Endodermal cell (in vitro differentiated cells): ENCODE measurements at regions not wholly inside any gene's neighbourhood (a gene's known extent, or its start where the extent isn't known, plus 50 kb on each side); places are given as distances from the start of the nearest gene placed in this dataset.

Source experiments
- DNase-seq: peaks from one replicate; pipeline ENCODE4 v3.0.0-alpha.2; 2017
- H3K27ac ChIP-seq: 2 replicates; pipeline ENCODE4 v1.5.1; 2013; ENCODE audit warnings: mild to moderate bottlenecking, low read depth, low read length, moderate library complexity
- H3K27me3 ChIP-seq: 2 replicates; pipeline ENCODE4 v1.6.1; 2013; ENCODE audit warnings: mild to moderate bottlenecking, low read length, moderate library complexity; ENCODE audit not compliant: insufficient read depth, control insufficient read depth, poor library complexity, severe bottlenecking
- H3K36me3 ChIP-seq: 2 replicates; pipeline ENCODE4 v1.7.0; 2013; ENCODE audit warnings: mild to moderate bottlenecking, low read length, moderate library complexity; ENCODE audit not compliant: control insufficient read depth, insufficient read depth
- H3K4me1 ChIP-seq: one replicate; pipeline ENCODE4 v1.7.0; 2013; ENCODE audit warnings: low read length; ENCODE audit not compliant: control insufficient read depth, insufficient read depth
- H3K4me3 ChIP-seq: 2 replicates; pipeline ENCODE4 v1.5.1; 2013; ENCODE audit warnings: mild to moderate bottlenecking, low read length, moderate library complexity
- H3K9ac ChIP-seq: 2 replicates; pipeline ENCODE4 v1.6.1; 2013; ENCODE audit warnings: mild to moderate bottlenecking, low read length, moderate library complexity; ENCODE audit not compliant: poor library complexity, severe bottlenecking; ENCODE audit errors: extremely low read depth
- H3K9me3 ChIP-seq: 2 replicates; pipeline ENCODE4 v1.6.1; 2013; ENCODE audit warnings: mild to moderate bottlenecking, low read length, moderate library complexity; ENCODE audit not compliant: control insufficient read depth
- H3K27ac Mint-ChIP-seq: 2 replicates; pipeline ENCODE4 v1.8.0; 2020; ENCODE audit warnings: mixed read lengths
- H3K27me3 Mint-ChIP-seq: 2 replicates; pipeline ENCODE4 v1.8.0; 2021; ENCODE audit warnings: mild to moderate bottlenecking, mixed read lengths; ENCODE audit not compliant: insufficient read depth
- H3K36me3 Mint-ChIP-seq: 2 replicates; pipeline ENCODE4 v1.8.0; 2020; ENCODE audit warnings: low read depth, mixed read lengths
- H3K4me1 Mint-ChIP-seq: 2 replicates; pipeline ENCODE4 v1.8.0; 2020; ENCODE audit warnings: mixed read lengths
- H3K4me3 Mint-ChIP-seq: 2 replicates; pipeline ENCODE4 v1.8.0; 2020; ENCODE audit warnings: mild to moderate bottlenecking, moderate library complexity, mixed read lengths
- H3K9me3 Mint-ChIP-seq: 2 replicates; pipeline ENCODE4 v1.8.0; 2020; ENCODE audit warnings: mild to moderate bottlenecking, mixed read lengths
- CTCF ChIP-seq: fragments of 200-600 bp; sonication (generic); conservative IDR thresholded peaks from 2 replicates; pipeline ENCODE4 v1.5.0; 2021; ENCODE audit warnings: antibody characterized with exemption, mild to moderate bottlenecking
- WGBS, 2 experiments: methylation state at CpG; one replicate each; pipeline versions ENCODE4 v1.1.5 to v1.1.7; 2013; ENCODE audit warnings: missing lambda C conversion rate in 2 of 2, mixed read lengths in 1 of 2; ENCODE audit not compliant: insufficient coverage in 1 of 2, insufficient read length in 1 of 2; 5-methylcytosine and 5-hydroxymethylcytosine counted together

DNA sequence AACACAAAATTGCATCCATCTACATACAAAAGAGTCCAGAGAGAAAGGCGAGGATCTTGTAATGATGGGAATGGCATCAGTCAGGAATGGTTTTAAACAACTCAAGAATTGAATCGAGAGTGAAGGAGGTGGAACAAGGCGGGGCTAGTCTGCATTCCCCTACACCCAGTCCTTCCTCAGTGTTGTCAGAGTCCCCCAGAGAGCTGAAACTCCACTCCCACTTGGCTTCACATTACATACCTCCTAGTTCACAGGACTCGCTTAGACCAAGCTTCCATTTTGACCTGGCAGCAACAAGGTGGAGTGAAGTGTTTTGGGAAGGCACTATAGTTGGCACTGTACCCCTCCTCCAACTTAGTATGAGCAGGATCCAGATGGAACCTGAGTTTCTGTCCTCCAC is 1273.5 kb upstream of the CRIM1 start:
- Mint-ChIP-seq H3K27ac (no peak overlapping the region), H3K4me3 (no peak overlapping the region), H3K27me3 (no peaks in the 10 kb centered on the region), H3K9me3 (no peaks in the 10 kb centered on the region), H3K4me1 (peaks cover 5% of the 10 kb centered on the region), H3K36me3 (no peaks in the 10 kb centered on the region)
- no peak overlapping the region for H3K9ac ChIP-seq
- H3K9me3 ChIP-seq: no peaks in the 10 kb centered on the region
- H3K4me1 ChIP-seq: no peaks in the 10 kb centered on the region
- H3K36me3 ChIP-seq: no peaks in the 10 kb centered on the region
- no peak for TF ChIP-seq CTCF
- H3K4me3 ChIP-seq: no peak overlapping the region
- DNase-seq: no peak
- WGBS, 2 experiments: 95% methylated on average over 4 of the region's 4 CpGs; no CpG with 5 or more reads in 1 of the 2 experiments
- H3K27me3 ChIP-seq: no peaks in the 10 kb centered on the region
- no peak overlapping the region for H3K27ac ChIP-seq

- Mint-ChIP-seq H3K4me1 (peaks cover 5% of the 10 kb centered on the region), H3K27ac (no peak overlapping the region), H3K9me3 (no peaks in the 10 kb centered on the region), H3K27me3 (no peaks in the 10 kb centered on the region), H3K36me3 (no peaks in the 10 kb centered on the region), H3K4me3 (no peak overlapping the region)
- 89 to 100% methylated on average over 1 of the region's 1 CpG for WGBS, 2 experiments
- Histone ChIP-seq H3K9me3 (no peaks in the 10 kb centered on the region), H3K36me3 (no peaks in the 10 kb centered on the region), H3K4me3 (no peak overlapping the region), H3K27ac (no peak overlapping the region), H3K27me3 (no peaks in the 10 kb centered on the region), H3K4me1 (no peaks in the 10 kb centered on the region), H3K9ac (no peak overlapping the region)
- no peak for DNase-seq
- no peak for TF ChIP-seq CTCF
Observed at GRCh38 chr2:35081622-35082015, 1274.0 kb upstream of the CRIM1 start.

- H3K27me3 Mint-ChIP-seq: no peaks in the 10 kb centered on the region
- no peak for DNase-seq
- WGBS, 2 experiments: 91 to 100% methylated on average over 1 of the region's 1 CpG
- H3K4me3 Mint-ChIP-seq: no peak overlapping the region
- peaks cover 5% of the 10 kb centered on the region for H3K4me1 Mint-ChIP-seq
- no peak overlapping the region for H3K9ac ChIP-seq
- H3K36me3 Mint-ChIP-seq: no peaks in the 10 kb centered on the region
- H3K27me3 ChIP-seq: no peaks in the 10 kb centered on the region
- H3K9me3 ChIP-seq: no peaks in the 10 kb centered on the region
- H3K27ac Mint-ChIP-seq: no peak overlapping the region
- no peaks in the 10 kb centered on the region for H3K4me1 ChIP-seq
- no peaks in the 10 kb centered on the region for H3K36me3 ChIP-seq
- H3K27ac ChIP-seq: no peak overlapping the region
- no peak overlapping the region for H3K4me3 ChIP-seq
- no peaks in the 10 kb centered on the region for H3K9me3 Mint-ChIP-seq
- TF ChIP-seq CTCF: no peak
Observed at GRCh38 chr2:35081001-35081621, 1274.5 kb upstream of the CRIM1 start.
